GM10248 (cell line): ENCODE measurements at regions not wholly inside any gene's neighbourhood (a gene's known extent, or its start where the extent isn't known, plus 50 kb on each side); places are given as distances from the start of the nearest gene placed in this dataset.

ENCODE experiments used
- CTCF ChIA-PET: fragments of 300-600 bp; sonication (Branson Sonifier 250); formaldehyde crosslinking; extraction: SDS; loops from one replicate; lab custom pipeline; 2021; ENCODE audit warnings: antibody characterized with exemption; lab: Yijun Ruan, JAX
- POLR2A ChIA-PET: fragments of 350-650 bp; sonication (Branson Sonifier 250); formaldehyde crosslinking; extraction: SDS; loops from one replicate; lab custom pipeline; 2020; ENCODE audit warnings: antibody characterized with exemption; lab: Yijun Ruan, JAX
- DNase-seq: peaks from one replicate; pipeline ENCODE4 v3.0.0; 2012; ENCODE audit errors: extremely low spot score
- TF ChIP-seq, protein P1 (sequence below): IDR thresholded peaks from 2 replicates; pipeline ENCODE4 v1.5.1; 2012; ENCODE audit warnings: mild to moderate bottlenecking, low read depth; ENCODE audit errors: extremely low read depth, missing control alignments, control extremely low read depth

DNA sequence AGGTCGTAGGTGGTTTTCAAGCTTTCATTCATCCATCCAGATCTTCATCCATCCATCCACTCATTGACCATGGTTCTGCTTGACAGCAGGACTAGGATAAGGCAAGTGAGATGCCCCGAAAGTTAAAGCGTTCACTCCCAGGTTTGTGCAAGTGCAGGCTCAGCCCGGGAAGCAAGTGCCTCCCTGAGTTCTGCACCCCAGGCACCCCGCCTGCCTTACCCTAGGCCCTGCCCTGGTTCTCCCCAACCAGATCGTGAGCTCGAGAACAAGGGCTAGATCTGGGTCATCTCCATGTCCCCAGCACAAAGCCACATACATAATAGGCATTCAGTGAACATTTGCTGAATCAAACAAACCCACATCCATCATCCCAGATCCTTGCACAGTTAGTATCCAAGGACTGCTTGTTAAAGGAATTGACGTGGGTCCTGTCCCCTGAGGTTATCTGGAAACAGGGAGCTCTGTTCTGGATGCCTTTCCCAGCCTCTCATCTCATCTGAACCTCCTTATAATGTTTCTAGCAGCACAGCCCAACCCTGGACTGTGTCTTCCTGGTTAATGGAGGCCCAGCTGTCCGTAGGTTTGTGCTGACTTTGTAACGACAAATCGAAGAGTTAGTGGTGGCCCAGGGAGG lies 116.1 kb upstream of the GPC1 start:
- TF ChIP-seq, protein P1, sequence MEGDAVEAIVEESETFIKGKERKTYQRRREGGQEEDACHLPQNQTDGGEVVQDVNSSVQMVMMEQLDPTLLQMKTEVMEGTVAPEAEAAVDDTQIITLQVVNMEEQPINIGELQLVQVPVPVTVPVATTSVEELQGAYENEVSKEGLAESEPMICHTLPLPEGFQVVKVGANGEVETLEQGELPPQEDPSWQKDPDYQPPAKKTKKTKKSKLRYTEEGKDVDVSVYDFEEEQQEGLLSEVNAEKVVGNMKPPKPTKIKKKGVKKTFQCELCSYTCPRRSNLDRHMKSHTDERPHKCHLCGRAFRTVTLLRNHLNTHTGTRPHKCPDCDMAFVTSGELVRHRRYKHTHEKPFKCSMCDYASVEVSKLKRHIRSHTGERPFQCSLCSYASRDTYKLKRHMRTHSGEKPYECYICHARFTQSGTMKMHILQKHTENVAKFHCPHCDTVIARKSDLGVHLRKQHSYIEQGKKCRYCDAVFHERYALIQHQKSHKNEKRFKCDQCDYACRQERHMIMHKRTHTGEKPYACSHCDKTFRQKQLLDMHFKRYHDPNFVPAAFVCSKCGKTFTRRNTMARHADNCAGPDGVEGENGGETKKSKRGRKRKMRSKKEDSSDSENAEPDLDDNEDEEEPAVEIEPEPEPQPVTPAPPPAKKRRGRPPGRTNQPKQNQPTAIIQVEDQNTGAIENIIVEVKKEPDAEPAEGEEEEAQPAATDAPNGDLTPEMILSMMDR = no peak
- ChIA-PET POLR2A (no interaction called here), CTCF (interaction anchor here (1.5 kb wide), 1 partner anchor 112 kb away, joined by 3 read pairs; no protein-coding TSS in a partner anchor)
- DNase-seq = no peak

DNA sequence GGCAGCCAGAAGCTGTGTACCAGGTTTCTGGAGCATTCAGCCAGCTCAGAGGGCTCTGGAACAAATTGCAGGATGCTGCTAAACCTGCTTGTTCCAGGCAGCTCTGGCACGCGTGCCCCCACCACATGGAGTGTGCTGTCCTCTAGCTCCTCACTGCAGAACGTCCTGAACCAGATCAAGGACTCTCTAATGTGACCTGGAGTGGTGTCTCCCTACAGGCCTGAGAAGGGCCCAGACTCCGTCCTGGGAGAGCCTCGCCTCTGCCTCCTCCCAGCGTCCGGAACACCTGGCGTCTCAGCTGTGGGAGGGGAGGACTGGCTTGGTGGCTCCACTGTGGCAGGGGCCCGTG lies 115.6 kb upstream of the GPC1 start:
- CTCF ChIA-PET = interaction anchor here (1.5 kb wide), 1 partner anchor 111 kb away, joined by 3 read pairs; no protein-coding TSS in a partner anchor
- no peak for DNase-seq
- POLR2A ChIA-PET = no interaction called here
- TF ChIP-seq, protein P1 = no peak

DNA sequence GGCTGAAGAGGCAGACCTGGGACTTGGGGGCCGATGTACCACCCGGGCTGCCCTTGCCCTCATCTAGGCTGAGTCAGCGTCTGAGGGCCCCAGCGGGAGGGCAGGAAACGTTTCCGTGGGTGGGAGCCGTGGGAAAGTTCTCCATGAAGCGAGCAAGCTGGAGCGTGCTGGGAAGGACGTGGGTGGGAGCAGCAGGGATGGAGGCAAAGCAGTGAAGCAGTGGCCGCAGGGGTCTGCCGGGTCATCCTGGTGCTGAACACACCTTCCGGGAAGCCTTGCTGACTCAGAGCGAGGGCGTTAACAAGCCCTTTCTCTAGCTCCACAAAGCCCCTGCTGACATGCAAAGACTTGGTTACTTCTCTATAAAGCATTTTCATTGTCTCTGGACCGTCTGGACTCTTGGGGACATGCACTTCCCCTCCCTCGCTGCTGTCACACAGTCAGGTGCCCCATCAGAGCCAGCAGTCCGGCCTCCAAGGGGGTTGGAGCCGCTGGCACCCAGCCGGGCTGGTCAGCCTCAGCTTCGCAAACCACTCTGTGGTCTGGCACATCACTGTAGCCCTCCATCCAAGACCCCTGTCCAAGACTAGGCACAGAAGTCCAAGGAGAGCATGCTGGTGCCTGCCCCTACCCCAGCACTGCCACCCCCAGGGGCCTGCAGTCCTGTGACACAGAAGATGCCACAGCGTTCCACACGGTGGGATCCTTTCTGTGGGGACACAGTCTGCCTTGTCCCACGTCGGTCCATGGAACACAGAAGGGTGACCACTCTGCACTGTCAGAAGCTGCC lies 115.1 kb upstream of the GPC1 start:
- TF ChIP-seq, protein P1 = no peak
- POLR2A ChIA-PET = no interaction called here
- no peak for DNase-seq
- CTCF ChIA-PET = interaction anchor here (1.5 kb wide), 1 partner anchor 111 kb away, joined by 3 read pairs; no protein-coding TSS in a partner anchor

- CTCF ChIA-PET = no interaction called here
- no peak for DNase-seq
These were observed 113.1 kb upstream of the GPC1 start for GRCh38 chr2:240322231-240322955.

DNA sequence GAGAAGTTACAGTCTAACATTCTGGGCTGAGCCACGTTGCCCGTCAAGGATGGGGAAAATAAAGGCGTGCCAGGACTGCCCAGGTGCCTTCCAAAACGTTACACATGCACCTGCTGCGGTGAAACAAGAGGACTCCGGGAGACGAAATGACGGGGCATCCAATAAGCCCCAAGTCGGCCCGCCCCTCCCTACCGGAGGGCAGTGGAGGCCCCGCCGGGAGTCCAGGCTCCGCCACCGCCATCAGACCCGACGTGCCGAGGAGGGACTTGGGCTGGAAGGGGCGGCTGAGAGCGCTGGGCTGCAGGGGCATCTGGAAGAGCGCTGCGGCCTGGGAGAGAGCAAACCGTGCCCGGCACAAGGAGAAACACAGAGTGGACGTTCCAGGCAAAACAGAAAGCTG lies 112.5 kb upstream of the GPC1 start:
- DNase-seq = no peak
- ChIA-PET POLR2A (no interaction called here), CTCF (no interaction called here)
- TF ChIP-seq, protein P1 = no peak

More at GRCh38 chr2:240322231-240322955, 113.1 kb upstream of the GPC1 start:
- POLR2A ChIA-PET = no interaction called here
- TF ChIP-seq, protein P1 = no peak

GRCh38 chr2:240323601-240324291 lies 111.7 kb upstream of the GPC1 start:
- DNase-seq = no peak
- CTCF ChIA-PET = no interaction called here
- TF ChIP-seq, protein P1 = no peak
- POLR2A ChIA-PET = no interaction called here
